Activated CD4-positive, CD25-positive, alpha-beta regulatory T cell treated with anti-CD3 and anti-CD28 coated beads, Interleukin-2, amount 50 U/mL, for 72 hours (primary cell): ENCODE measurements at regions not wholly inside any gene's neighbourhood (a gene's known extent, or its start where the extent isn't known, plus 50 kb on each side); places are given as distances from the start of the nearest gene placed in this dataset.
"Not testable (repeated sequence)": the region's sequence is repeated elsewhere in the genome, so short reads cannot be mapped to it uniquely, and the experiment has no call there.

Source experiments
- DNase-seq: peaks from one replicate; pipeline ENCODE4 v3.0.0; 2021

GRCh38 chr3:118641608-118642007, 393.0 kb downstream of the IGSF11 start:
- no peak for DNase-seq

GRCh38 chr3:118671192-118671591, 363.5 kb downstream of the IGSF11 start:
- DNase-seq, result no peak

GRCh38 chr3:118675305-118675704, 359.3 kb downstream of the IGSF11 start:
- no peak for DNase-seq

DNA sequence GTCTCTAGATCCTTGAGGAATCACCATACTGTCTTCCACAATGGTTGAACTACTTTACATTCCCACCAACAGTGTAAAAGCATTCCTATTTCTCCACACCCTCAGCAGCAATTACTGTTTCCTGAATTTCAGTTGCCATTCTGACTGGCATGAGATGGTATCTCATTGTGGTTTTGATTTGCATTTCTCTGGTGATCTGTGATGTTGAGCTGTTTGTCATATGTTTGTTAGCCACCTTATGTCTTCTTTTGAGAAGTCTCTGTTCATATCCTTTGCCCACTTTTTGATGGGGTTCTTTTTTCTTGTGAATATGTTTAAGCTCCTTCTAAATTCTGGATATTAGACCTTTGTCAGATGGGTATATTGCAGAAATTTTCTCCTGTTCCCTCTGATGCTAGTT, 356.0 kb downstream of the IGSF11 start:
- DNase-seq, result not testable (repeated sequence)

DNA sequence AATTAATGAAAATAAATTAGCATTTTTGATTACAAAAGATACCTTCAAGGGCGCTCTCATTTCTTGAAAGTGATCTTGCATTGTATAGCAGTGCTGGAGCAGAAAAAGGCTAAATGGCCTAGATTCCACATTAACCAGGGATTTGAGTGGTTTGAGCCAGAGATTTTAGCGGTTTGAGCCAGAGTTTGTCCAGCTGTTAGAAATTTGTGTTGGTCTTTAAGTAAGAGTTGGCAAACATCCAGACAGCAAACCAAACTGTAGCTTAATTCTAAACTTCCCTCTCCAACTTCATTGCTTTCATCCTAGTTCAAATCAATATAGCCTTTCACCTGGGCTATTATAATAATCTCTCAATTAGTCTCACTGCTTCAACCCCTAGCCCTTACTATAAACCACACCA, 351.7 kb downstream of the IGSF11 start:
- no peak for DNase-seq

DNA sequence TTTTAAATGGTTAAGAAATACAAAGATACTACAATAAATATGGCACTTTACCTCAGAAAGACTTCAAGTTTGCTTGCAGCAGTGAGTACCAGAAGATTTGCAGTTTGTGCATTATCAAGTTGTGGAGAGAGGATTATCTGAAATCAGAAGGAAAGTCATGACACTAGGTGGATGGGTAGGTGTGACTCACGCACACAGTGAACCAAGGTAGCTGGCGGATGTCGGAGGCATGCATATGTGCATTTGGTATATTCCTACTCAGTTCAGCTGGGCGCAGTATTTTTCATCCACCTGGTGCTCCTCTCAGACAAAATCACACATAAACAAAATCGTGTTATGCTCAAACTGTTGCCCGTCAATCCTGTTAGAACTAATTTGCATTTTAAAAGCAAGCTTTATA, 351.0 kb downstream of the IGSF11 start:
- DNase-seq, result no peak

- DNase-seq, result no peak
These were observed 346.2 kb downstream of the IGSF11 start for GRCh38 chr3:118688396-118688884.

- no peak for DNase-seq
These were observed 342.2 kb downstream of the IGSF11 start for GRCh38 chr3:118692416-118692815.

- no peak for DNase-seq
These were observed 329.0 kb downstream of the IGSF11 start for GRCh38 chr3:118705487-118706219.

DNA sequence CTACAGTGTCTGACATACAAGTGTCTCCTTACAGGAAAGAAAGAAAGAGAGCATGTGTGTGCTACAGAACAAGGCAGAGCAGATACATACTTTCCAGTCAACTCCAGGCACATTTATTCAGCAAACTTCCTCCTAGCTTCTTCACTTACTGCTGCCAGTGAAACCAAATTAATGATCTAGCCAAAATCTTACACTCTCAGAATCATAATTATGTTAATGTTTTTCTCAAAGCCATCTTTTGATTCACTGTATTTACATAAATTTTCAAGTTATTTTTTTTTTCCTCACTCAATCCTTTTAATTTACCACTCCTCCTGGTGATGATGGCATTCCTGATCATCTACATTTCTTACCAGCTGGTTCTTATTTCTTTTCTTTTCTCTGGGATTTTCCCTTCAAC, 326.7 kb downstream of the IGSF11 start:
- no peak for DNase-seq

GRCh38 chr3:118710532-118710931, 324.1 kb downstream of the IGSF11 start:
- no peak for DNase-seq

- no peak for DNase-seq
These were observed 321.0 kb downstream of the IGSF11 start for GRCh38 chr3:118713502-118714207.

DNA sequence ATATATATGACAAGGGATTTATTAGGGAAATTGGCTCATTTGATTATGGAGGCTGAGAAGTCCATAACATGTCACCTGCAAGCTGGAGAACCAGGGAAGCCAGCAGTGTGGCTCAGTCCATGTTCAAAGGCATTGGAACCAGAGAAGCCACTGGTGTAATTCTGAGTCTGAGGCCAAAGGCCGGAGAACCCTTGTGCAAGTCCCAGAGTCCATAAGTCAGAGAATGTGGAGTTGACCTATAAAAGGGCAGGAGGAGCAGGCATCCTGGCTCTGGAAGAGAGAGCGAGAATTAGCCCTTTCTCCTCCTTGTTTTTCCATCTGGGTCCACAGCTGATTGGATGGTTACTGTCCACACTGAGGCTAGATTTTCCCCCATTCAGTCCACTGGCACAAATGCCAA, 319.8 kb downstream of the IGSF11 start:
- no peak for DNase-seq

- no peak for DNase-seq
These were observed 305.1 kb downstream of the IGSF11 start for GRCh38 chr3:118729546-118729945.

- DNase-seq, result no peak
These were observed 300.0 kb downstream of the IGSF11 start for GRCh38 chr3:118734664-118735063.

DNA sequence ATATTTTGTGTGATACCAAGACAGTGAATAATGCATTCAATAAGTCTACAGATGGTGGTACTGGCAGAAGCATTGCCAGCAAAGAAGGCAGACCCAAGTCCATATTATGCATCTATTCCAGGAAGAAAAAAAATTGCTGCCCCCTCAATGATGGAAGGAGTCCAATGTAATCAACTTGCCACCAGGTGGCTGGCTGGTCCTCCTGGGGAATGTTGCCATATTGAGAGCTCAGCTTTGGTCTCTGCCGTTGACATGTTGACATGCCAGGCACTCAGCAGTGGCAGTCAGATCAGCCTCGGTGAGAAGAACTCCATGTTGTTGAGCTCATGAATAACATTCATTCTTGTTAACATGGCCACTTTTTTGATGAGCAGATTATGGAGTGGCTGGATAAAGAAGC, 298.5 kb downstream of the IGSF11 start:
- DNase-seq, result no peak

- no peak for DNase-seq
These were observed 293.8 kb downstream of the IGSF11 start for GRCh38 chr3:118740722-118741290.

GRCh38 chr3:118742760-118743159, 291.9 kb downstream of the IGSF11 start:
- no peak for DNase-seq

DNA sequence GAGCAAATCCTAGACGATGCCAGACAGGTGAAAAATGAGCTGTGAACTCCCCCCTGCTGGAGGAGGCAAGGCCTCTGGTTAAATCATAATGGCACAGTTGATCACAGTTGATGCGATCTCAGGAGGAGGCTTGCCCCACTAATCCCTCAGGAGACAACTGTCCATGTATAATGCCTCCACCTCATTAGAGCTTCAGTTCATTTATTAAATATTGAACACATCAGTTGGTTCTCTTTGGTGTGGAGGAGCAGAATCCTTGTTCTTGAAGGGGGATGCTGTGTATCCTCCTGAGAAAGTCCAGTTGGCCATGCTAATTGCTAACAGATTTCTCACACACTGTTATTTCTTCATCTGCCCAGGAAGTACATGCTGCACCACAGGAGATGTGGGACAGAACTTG, 290.5 kb downstream of the IGSF11 start:
- no peak for DNase-seq

DNA sequence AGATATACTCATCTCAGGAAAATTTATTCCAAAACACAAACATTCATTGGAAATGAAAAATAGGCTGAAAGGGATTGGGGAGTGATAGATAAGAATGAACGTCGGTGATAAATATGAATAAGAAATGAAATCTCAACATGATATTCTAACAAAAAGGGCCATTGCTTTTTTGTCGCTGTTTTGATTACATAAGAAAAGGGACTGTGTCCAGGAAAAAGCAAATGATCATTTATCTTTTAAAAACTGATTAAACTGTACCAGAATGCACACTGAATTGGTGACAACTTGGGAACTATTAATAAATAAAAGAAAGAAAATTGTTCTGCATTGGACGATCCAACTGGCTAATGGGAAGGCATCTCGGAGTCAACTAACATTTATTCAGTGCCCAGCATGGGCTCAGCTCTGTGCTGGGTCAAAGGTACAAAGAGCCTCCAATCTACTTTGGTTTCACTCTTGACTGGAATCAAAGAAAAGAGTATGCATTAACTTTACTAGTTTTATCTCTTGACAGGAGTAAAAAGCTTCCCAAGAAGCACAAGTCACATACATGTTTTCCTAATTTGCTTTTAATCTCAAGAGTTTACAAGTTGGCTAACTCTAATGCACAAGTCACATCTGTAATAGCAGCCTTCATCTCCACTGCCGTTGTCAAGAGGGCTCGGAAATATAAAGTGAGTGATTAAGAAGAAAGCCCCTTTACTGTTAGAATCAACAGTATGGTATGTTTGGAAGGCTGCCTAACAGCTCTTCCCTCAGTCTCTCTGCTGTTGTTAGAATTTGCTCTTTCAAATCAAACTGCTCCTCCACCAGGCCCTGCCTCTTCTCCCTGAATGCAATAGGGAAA, 280.0 kb downstream of the IGSF11 start:
- no peak for DNase-seq

DNA sequence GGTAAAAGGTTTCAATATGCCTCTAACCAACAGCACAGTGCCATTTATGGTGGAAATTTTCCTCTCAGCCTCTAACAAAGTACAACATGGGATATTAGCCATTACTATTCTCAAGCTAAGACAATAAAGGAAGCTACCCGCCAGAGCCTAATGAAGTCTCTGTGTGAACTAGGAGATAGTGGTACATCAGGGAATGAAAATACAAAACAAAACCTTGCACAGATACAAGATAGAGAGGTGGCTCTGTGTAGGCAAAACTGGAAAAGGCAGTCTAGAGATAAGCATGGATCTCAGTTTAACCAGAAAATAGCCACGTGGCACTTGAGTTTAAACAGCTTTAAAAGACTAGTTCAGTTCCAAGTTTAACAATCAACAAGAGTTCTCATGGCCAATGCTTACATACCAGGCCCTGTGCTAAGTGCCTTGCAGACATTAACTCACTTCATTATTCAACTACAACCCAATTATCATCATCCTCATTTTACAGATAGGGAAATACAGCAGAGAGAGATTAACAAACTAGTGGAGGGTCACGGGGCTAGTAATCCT, 279.3 kb downstream of the IGSF11 start:
- DNase-seq, result no peak

DNA sequence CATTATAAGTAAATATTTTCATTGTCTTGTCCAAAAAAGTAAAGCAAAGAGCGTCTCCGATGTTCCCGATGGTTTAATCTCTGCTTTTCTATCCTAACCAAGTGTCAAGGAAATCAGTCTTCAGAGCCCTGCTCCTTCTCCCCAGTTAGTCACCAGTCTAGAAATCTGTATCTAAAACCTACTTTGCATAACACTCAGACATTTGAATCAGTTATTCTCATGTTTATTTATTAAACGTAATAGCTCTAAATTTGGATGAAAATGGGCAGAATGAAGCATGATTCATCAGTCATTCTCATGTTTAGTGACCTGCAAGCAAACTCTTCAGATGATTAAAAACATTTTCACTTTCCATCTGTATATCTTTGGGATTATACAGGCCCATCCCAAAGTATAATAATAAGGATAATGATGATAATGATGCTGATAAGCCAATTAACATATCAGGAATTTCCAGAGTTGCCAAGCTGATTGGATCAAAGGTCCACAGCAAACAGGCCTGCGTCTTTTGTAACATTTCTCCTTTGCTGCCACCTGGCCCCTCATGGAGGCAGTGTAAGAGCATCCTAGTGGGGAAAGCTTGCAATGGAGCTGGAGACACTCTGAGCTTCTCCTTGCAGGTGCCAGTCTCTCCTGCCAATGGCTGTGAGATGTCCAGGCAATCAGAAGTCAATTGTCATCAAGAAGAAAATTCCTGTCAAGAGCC, 273.9 kb downstream of the IGSF11 start:
- no peak for DNase-seq
